C4-2B (cell line): ENCODE measurements at regions not wholly inside any gene's neighbourhood (a gene's known extent, or its start where the extent isn't known, plus 50 kb on each side); places are given as distances from the start of the nearest gene placed in this dataset.

Experiments
- ZFX ChIP-seq: fragments of 450-650 bp; IDR thresholded peaks from 2 replicates; pipeline ENCODE4 v1.6.1; 2017
- TF ChIP-seq, protein P1 (sequence below): fragments of 450-650 bp; conservative IDR thresholded peaks from 2 replicates; pipeline ENCODE4 v1.5.1; 2017; ENCODE audit warnings: mild to moderate bottlenecking

- TF ChIP-seq, protein P1, sequence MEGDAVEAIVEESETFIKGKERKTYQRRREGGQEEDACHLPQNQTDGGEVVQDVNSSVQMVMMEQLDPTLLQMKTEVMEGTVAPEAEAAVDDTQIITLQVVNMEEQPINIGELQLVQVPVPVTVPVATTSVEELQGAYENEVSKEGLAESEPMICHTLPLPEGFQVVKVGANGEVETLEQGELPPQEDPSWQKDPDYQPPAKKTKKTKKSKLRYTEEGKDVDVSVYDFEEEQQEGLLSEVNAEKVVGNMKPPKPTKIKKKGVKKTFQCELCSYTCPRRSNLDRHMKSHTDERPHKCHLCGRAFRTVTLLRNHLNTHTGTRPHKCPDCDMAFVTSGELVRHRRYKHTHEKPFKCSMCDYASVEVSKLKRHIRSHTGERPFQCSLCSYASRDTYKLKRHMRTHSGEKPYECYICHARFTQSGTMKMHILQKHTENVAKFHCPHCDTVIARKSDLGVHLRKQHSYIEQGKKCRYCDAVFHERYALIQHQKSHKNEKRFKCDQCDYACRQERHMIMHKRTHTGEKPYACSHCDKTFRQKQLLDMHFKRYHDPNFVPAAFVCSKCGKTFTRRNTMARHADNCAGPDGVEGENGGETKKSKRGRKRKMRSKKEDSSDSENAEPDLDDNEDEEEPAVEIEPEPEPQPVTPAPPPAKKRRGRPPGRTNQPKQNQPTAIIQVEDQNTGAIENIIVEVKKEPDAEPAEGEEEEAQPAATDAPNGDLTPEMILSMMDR: no peak
- no peak for TF ChIP-seq ZFX
Measured at GRCh38 chr18:70413455-70413854, 124.6 kb downstream of the SOCS6 start.
